Parathyroid adenoma (tissue), 2 donors: ENCODE measurements at regions not wholly inside any gene's neighbourhood (a gene's known extent, or its start where the extent isn't known, plus 50 kb on each side); places are given as distances from the start of the nearest gene placed in this dataset.

Source experiments
- H2AFZ ChIP-seq: fragments of 300-600 bp; sonication (generic); one replicate; pipeline ENCODE4 v1.7.0; 2017; ENCODE audit warnings: antibody characterized with exemption, mild to moderate bottlenecking
- H3K27ac ChIP-seq: fragments of 300-600 bp; sonication (generic); one replicate; pipeline ENCODE4 v1.7.0; 2017
- H3K27me3 ChIP-seq: fragments of 300-600 bp; sonication (generic); one replicate; pipeline ENCODE4 v1.7.0; 2017; ENCODE audit warnings: low read length; ENCODE audit not compliant: control insufficient read depth, insufficient read depth
- H3K36me3 ChIP-seq: fragments of 300-600 bp; sonication (generic); one replicate; pipeline ENCODE4 v1.7.0; 2017; ENCODE audit warnings: low read length; ENCODE audit not compliant: control insufficient read depth, insufficient read depth
- H3K4me1 ChIP-seq: fragments of 300-600 bp; sonication (generic); one replicate; pipeline ENCODE4 v1.7.0; 2017; ENCODE audit warnings: control low read depth
- H3K4me2 ChIP-seq: fragments of 300-600 bp; sonication (generic); one replicate; pipeline ENCODE4 v1.7.0; 2017; ENCODE audit warnings: low read length
- H3K4me3 ChIP-seq: fragments of 300-600 bp; sonication (generic); one replicate; pipeline ENCODE4 v1.7.0; 2017; ENCODE audit warnings: low read depth, low read length
- H3K79me2 ChIP-seq: fragments of 300-600 bp; sonication (generic); one replicate; pipeline ENCODE4 v1.7.0; 2017; ENCODE audit warnings: control low read depth
- H3K9ac ChIP-seq: fragments of 300-600 bp; sonication (generic); one replicate; pipeline ENCODE4 v1.7.0; 2017; ENCODE audit warnings: mild to moderate bottlenecking
- H3K9me3 ChIP-seq: fragments of 300-600 bp; sonication (generic); one replicate; pipeline ENCODE4 v1.7.0; 2017; ENCODE audit warnings: low read length; ENCODE audit not compliant: control insufficient read depth
- TF ChIP-seq, protein P1 (sequence below): fragments of 300-600 bp; sonication (generic); IDR thresholded peaks from one replicate; pipeline ENCODE4 v1.7.0; 2017; ENCODE audit warnings: antibody characterized with exemption, mild to moderate bottlenecking
- donor health status: primary hyperparathyroidism.

- Histone ChIP-seq H2AFZ (no peak overlapping the region), H3K27ac (no peak overlapping the region), H3K4me3 (no peak overlapping the region), H3K79me2 (no peaks in the 10 kb centered on the region), H3K27me3 (no peaks in the 10 kb centered on the region), H3K4me1 (no peaks in the 10 kb centered on the region), H3K9ac (no peak overlapping the region), H3K36me3 (no peaks in the 10 kb centered on the region), H3K9me3 (no peaks in the 10 kb centered on the region), H3K4me2 (no peak overlapping the region)
- TF ChIP-seq, protein P1, sequence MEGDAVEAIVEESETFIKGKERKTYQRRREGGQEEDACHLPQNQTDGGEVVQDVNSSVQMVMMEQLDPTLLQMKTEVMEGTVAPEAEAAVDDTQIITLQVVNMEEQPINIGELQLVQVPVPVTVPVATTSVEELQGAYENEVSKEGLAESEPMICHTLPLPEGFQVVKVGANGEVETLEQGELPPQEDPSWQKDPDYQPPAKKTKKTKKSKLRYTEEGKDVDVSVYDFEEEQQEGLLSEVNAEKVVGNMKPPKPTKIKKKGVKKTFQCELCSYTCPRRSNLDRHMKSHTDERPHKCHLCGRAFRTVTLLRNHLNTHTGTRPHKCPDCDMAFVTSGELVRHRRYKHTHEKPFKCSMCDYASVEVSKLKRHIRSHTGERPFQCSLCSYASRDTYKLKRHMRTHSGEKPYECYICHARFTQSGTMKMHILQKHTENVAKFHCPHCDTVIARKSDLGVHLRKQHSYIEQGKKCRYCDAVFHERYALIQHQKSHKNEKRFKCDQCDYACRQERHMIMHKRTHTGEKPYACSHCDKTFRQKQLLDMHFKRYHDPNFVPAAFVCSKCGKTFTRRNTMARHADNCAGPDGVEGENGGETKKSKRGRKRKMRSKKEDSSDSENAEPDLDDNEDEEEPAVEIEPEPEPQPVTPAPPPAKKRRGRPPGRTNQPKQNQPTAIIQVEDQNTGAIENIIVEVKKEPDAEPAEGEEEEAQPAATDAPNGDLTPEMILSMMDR: no peak
Observed at GRCh38 chr11:129257512-129257911, 65.4 kb upstream of the ARHGAP32 start.

DNA sequence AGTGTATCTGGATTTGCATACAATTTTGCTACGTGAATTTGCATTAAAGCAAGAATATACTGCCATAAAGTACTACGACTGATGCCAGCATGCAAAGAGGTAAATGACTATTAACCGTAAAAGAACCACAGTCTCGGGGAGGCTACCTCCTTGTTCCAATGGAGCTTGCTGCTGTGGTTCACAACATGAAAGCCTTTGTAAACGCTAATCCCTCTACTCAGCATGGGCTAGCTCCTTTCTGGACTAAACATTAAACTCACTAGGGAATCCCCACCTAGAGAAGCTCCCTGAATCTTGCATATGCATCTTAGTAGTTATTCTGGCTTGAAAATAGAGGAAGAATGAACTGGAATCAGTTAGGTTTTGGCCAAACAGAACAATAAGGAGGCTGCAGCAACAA lies 60.5 kb upstream of the ARHGAP32 start:
- H3K4me1 ChIP-seq: no peaks in the 10 kb centered on the region
- no peaks in the 10 kb centered on the region for H3K9me3 ChIP-seq
- TF ChIP-seq, protein P1: no peak
- H2AFZ ChIP-seq: no peak overlapping the region
- no peak overlapping the region for H3K27ac ChIP-seq
- H3K4me2 ChIP-seq: no peak overlapping the region
- H3K36me3 ChIP-seq: no peaks in the 10 kb centered on the region
- H3K27me3 ChIP-seq: no peaks in the 10 kb centered on the region
- H3K4me3 ChIP-seq: no peak overlapping the region
- H3K9ac ChIP-seq: no peak overlapping the region
- H3K79me2 ChIP-seq: no peaks in the 10 kb centered on the region

- Histone ChIP-seq H3K27me3 (no peaks in the 10 kb centered on the region), H3K79me2 (no peaks in the 10 kb centered on the region), H3K4me3 (no peak overlapping the region), H3K9ac (no peak overlapping the region), H3K9me3 (no peaks in the 10 kb centered on the region), H3K27ac (no peak overlapping the region), H3K4me1 (no peaks in the 10 kb centered on the region), H2AFZ (no peak overlapping the region), H3K4me2 (no peak overlapping the region), H3K36me3 (no peaks in the 10 kb centered on the region)
- TF ChIP-seq, protein P1: no peak
Observed at GRCh38 chr11:129251067-129251466, 58.9 kb upstream of the ARHGAP32 start.

DNA sequence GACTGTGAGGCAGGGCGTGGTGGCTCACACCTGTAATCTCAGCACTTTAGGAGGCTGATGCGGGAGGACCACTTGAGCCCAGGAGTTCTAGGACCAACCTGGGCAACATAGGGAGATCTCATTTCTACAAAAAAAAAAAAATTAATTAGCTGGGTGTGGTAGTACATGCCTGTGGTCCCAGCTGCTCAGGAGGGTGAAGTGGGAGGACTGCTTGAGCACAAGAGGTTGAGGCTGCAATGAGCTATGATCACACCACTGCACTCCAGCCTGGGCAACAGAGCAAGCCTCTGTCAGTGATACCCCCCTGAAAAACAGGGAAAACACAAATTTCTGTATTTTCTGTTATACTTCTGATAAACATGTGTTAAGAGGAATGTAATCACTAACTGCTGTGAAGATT lies 57.8 kb upstream of the ARHGAP32 start:
- TF ChIP-seq, protein P1: no peak
- Histone ChIP-seq H3K4me2 (no peak overlapping the region), H3K4me1 (no peaks in the 10 kb centered on the region), H3K9ac (no peak overlapping the region), H3K27ac (no peak overlapping the region), H2AFZ (no peak overlapping the region), H3K36me3 (no peaks in the 10 kb centered on the region), H3K9me3 (no peaks in the 10 kb centered on the region), H3K4me3 (no peak overlapping the region), H3K79me2 (no peaks in the 10 kb centered on the region), H3K27me3 (no peaks in the 10 kb centered on the region)

- no peak overlapping the region for H3K4me3 ChIP-seq
- TF ChIP-seq, protein P1: no peak
- H2AFZ ChIP-seq: no peak overlapping the region
- H3K4me2 ChIP-seq: no peak overlapping the region
- H3K9ac ChIP-seq: no peak overlapping the region
- H3K79me2 ChIP-seq: no peaks in the 10 kb centered on the region
- H3K4me1 ChIP-seq: no peaks in the 10 kb centered on the region
- no peaks in the 10 kb centered on the region for H3K9me3 ChIP-seq
- H3K36me3 ChIP-seq: no peaks in the 10 kb centered on the region
- no peak overlapping the region for H3K27ac ChIP-seq
- H3K27me3 ChIP-seq: no peaks in the 10 kb centered on the region
Observed at GRCh38 chr11:129249351-129249750, 57.2 kb upstream of the ARHGAP32 start.
